IMR-90 (cell line): ENCODE measurements at regions not wholly inside any gene's neighbourhood (a gene's known extent, or its start where the extent isn't known, plus 50 kb on each side); places are given as distances from the start of the nearest gene placed in this dataset.
"Not testable (repeated sequence)": the region's sequence is repeated elsewhere in the genome, so short reads cannot be mapped to it uniquely, and the experiment has no call there.

Experiments
- ATAC-seq: fragments of 200-7000 bp; cut with Tn5 transposase; 2 replicates; pipeline ENCODE4 v1.9.1; 2020; ENCODE audit warnings: low read depth, mild to moderate bottlenecking, moderate library complexity
- BruUV-seq: library from RNA; stranded (reverse); fragments of 400-500 nt; replicated peaks from 2 replicates; lab custom pipeline; 2021; lab: Mats Ljungman, UMichigan
- CTCF ChIA-PET: fragments of 300-600 bp; formaldehyde crosslinking; extraction: SDS; loops from one replicate; lab custom pipeline; 2021; ENCODE audit warnings: antibody characterized with exemption; lab: Yijun Ruan, JAX
- POLR2A ChIA-PET: fragments of 300-600 bp; sonication (Branson Sonifier 250); formaldehyde crosslinking; loops from one replicate; lab custom pipeline; 2022; ENCODE audit warnings: antibody characterized with exemption; ENCODE audit not compliant: unreplicated experiment; lab: Charles Lee
- DNase-seq: peaks from one replicate; pipeline ENCODE4 v3.0.0; 2013
- H2AFZ ChIP-seq: replicated peaks from 2 replicates; pipeline ENCODE3; 2013; ENCODE audit warnings: low read length, mild to moderate bottlenecking; ENCODE audit not compliant: poor library complexity
- H2AK5ac ChIP-seq: 2 replicates; pipeline ENCODE4 v1.6.1; 2013; ENCODE audit warnings: low read depth, low read length, inconsistent platforms
- H2AK9ac ChIP-seq: replicated peaks from 2 replicates; pipeline ENCODE3; 2013; ENCODE audit warnings: mild to moderate bottlenecking, low read depth, low read length, moderate library complexity; ENCODE audit not compliant: poor library complexity
- H2BK120ac ChIP-seq: 2 replicates; pipeline ENCODE4 v1.6.1; 2013; ENCODE audit warnings: low read depth, low read length, inconsistent platforms
- H2BK15ac ChIP-seq: 3 replicates; pipeline ENCODE4 v1.6.1; 2013; ENCODE audit warnings: low read depth, low read length, inconsistent platforms
- H2BK20ac ChIP-seq: 2 replicates; pipeline ENCODE4 v1.6.1; 2013; ENCODE audit warnings: low read depth, mild to moderate bottlenecking, inconsistent platforms, low read length, moderate library complexity
- H2BK5ac ChIP-seq: 2 replicates; pipeline ENCODE4 v1.6.1; 2013; ENCODE audit warnings: mild to moderate bottlenecking, low read depth, low read length, inconsistent platforms; ENCODE audit not compliant: poor library complexity, severe bottlenecking
- H3K14ac ChIP-seq: replicated peaks from 2 replicates; pipeline ENCODE4 v1.6.1; 2013; ENCODE audit warnings: low read depth, low read length, inconsistent platforms
- H3K18ac ChIP-seq: 2 replicates; pipeline ENCODE4 v1.6.1; 2013; ENCODE audit warnings: low read depth, low read length, control low read depth
- H3K23ac ChIP-seq: 2 replicates; pipeline ENCODE4 v1.6.1; 2013; ENCODE audit warnings: low read depth, low read length, inconsistent platforms
- H3K27ac ChIP-seq: 2 replicates; pipeline ENCODE4 v1.5.1; 2013; ENCODE audit warnings: mild to moderate bottlenecking, control low read depth, low read length; ENCODE audit not compliant: insufficient read depth
- H3K27me3 ChIP-seq: 2 replicates; pipeline ENCODE4 v1.6.1; 2013; ENCODE audit warnings: low read length; ENCODE audit not compliant: control insufficient read depth, insufficient read depth
- H3K36me3 ChIP-seq: 2 replicates; pipeline ENCODE4 v1.6.1; 2013; ENCODE audit warnings: low read length, mixed read lengths; ENCODE audit not compliant: control insufficient read depth, insufficient read depth
- H3K4ac ChIP-seq: 2 replicates; pipeline ENCODE4 v1.6.1; 2013; ENCODE audit warnings: low read depth, low read length, inconsistent platforms
- H3K4me1 ChIP-seq: 2 replicates; pipeline ENCODE4 v1.6.1; 2013; ENCODE audit warnings: low read length, mixed read lengths; ENCODE audit not compliant: control insufficient read depth, insufficient read depth
- H3K4me2 ChIP-seq: 2 replicates; pipeline ENCODE4 v1.6.1; 2013; ENCODE audit warnings: low read depth, mild to moderate bottlenecking, control low read depth, low read length, moderate library complexity
- H3K4me3 ChIP-seq: 2 replicates; pipeline ENCODE4 v1.5.1; 2013; ENCODE audit warnings: low read depth, mild to moderate bottlenecking, control low read depth, low read length, moderate library complexity; ENCODE audit not compliant: insufficient read depth
- H3K56ac ChIP-seq: 2 replicates; pipeline ENCODE4 v1.6.1; 2013; ENCODE audit warnings: low read length, inconsistent platforms; ENCODE audit not compliant: insufficient read depth; ENCODE audit errors: extremely low read depth
- H3K79me1 ChIP-seq, 2 experiments: 2 replicates each; pipeline ENCODE4 v1.6.1; 2013; ENCODE audit warnings: low read length in 2 of 2, inconsistent platforms in 1 of 2, low read depth in 1 of 2
- H3K9ac ChIP-seq: 2 replicates; pipeline ENCODE4 v1.6.1; 2013; ENCODE audit warnings: low read depth, low read length, control low read depth
- H3K9me1 ChIP-seq: 2 replicates; pipeline ENCODE4 v1.6.1; 2013; ENCODE audit warnings: low read length, inconsistent platforms; ENCODE audit not compliant: insufficient read depth
- H3K9me3 ChIP-seq: 2 replicates; pipeline ENCODE4 v1.6.1; 2013; ENCODE audit warnings: low read length; ENCODE audit not compliant: control insufficient read depth, insufficient read depth
- H4K20me1 ChIP-seq: 2 replicates; pipeline ENCODE4 v1.6.1; 2013; ENCODE audit warnings: low read length, inconsistent platforms; ENCODE audit not compliant: insufficient read depth
- H4K5ac ChIP-seq: 2 replicates; pipeline ENCODE4 v1.6.1; 2013; ENCODE audit warnings: mild to moderate bottlenecking, low read depth, low read length, control low read depth
- H4K8ac ChIP-seq, 2 experiments: 2 replicates each; pipeline ENCODE4 v1.6.1; 2013; ENCODE audit warnings: low read depth in 2 of 2, low read length in 2 of 2, control low read depth in 1 of 2, inconsistent platforms in 1 of 2
- H4K91ac ChIP-seq: 2 replicates; pipeline ENCODE4 v1.6.1; 2013; ENCODE audit warnings: low read depth, low read length, inconsistent platforms; ENCODE audit not compliant: insufficient read depth
- WGBS, 2 experiments: methylation state at CpG; one replicate each; pipeline versions ENCODE4 v1.1.5 to v1.1.7; 2013; ENCODE audit warnings: missing lambda C conversion rate in 2 of 2; ENCODE audit not compliant: insufficient read length in 1 of 2; ENCODE audit errors: extremely low coverage in 2 of 2; 5-methylcytosine and 5-hydroxymethylcytosine counted together
- dilution Hi-C: fragments of 300-500 bp; cut with HindIII; formaldehyde crosslinking; loops from one replicate; pipeline ENCODE4 v1.14.3; 2018; ENCODE audit warnings: low sequenced_read_pairs; ENCODE audit not compliant: unreplicated experiment
- in situ Hi-C: fragments of 300-500 bp; cut with MboI; formaldehyde crosslinking; loops from 3 replicates; pipeline ENCODE4 v1.14.3; 2019; ENCODE audit warnings: low sequenced_read_pairs, inconsistent platforms, mixed read lengths
- intact Hi-C: fragments of 100-400 bp; cut with micrococcal nuclease; formaldehyde crosslinking; loops from 2 replicates; pipeline ENCODE4 v1.10.0; 2022

- H2AK5ac ChIP-seq, DNase-seq, H3K4ac ChIP-seq, dilution Hi-C loops, H2BK5ac ChIP-seq, ATAC-seq, H3K79me1 ChIP-seq, H2BK15ac ChIP-seq, H2AK9ac ChIP-seq, H4K5ac ChIP-seq, POLR2A ChIA-PET, H4K8ac ChIP-seq, intact Hi-C loops, CTCF ChIA-PET, H3K18ac ChIP-seq, H3K27ac ChIP-seq, H3K27me3 ChIP-seq, H3K4me3 ChIP-seq, H4K91ac ChIP-seq, H3K4me1 ChIP-seq, BruUV-seq, H2BK20ac ChIP-seq, H2BK120ac ChIP-seq, H3K9me1 ChIP-seq, H3K36me3 ChIP-seq, H3K9me3 ChIP-seq, H3K4me2 ChIP-seq, H3K56ac ChIP-seq, H4K20me1 ChIP-seq, H3K9ac ChIP-seq, H3K23ac ChIP-seq, H2AFZ ChIP-seq, H3K14ac ChIP-seq, in situ Hi-C loops: not testable (repeated sequence)
- no CpG with 5 or more reads among the region's 2 CpGs for WGBS, 2 experiments
These were observed 1523.1 kb upstream of the ADGRL3 start for GRCh38 chr4:59676992-59677391.
